GM12878 (cell line): ENCODE measurements at regions not wholly inside any gene's neighbourhood (a gene's known extent, or its start where the extent isn't known, plus 50 kb on each side); places are given as distances from the start of the nearest gene placed in this dataset.

Experiments
- ATAC-seq: fragments of 200-7000 bp; cut with Tn5 transposase; 3 replicates; pipeline ENCODE4 v1.9.1; 2020; ENCODE audit warnings: mild to moderate bottlenecking, moderate library complexity
- BruUV-seq: library from RNA; stranded (reverse); fragments of 400-500 nt; replicated peaks from 2 replicates; lab custom pipeline; 2021; lab: Mats Ljungman, UMichigan
- CTCF ChIA-PET: fragments of 300-600 bp; sonication (Branson Sonifier 250); formaldehyde crosslinking; extraction: SDS; loops from one replicate; lab custom pipeline; 2021; ENCODE audit warnings: inconsistent platforms; lab: Yijun Ruan, JAX
- POLR2A ChIA-PET: fragments of 350-600 bp; formaldehyde crosslinking; extraction: SDS; loops from one replicate; lab custom pipeline; 2021; ENCODE audit warnings: inconsistent platforms; lab: Charles Lee
- RAD21 ChIA-PET: fragments of 300-600 bp; sonication (Branson Sonifier 250); formaldehyde crosslinking; loops from one replicate; lab custom pipeline; 2023; ENCODE audit warnings: antibody characterized with exemption; ENCODE audit not compliant: unreplicated experiment; lab: Charles Lee
- SMC1A ChIA-PET: fragments of 300-600 bp; sonication (Branson Sonifier 250); formaldehyde crosslinking; loops from one replicate; lab custom pipeline; 2023; ENCODE audit not compliant: unreplicated experiment, uncharacterized antibody; lab: Charles Lee
- DNase-seq: peaks from one replicate; pipeline ENCODE4 v3.0.0-alpha.2; 2011; ENCODE audit warnings: low read depth, low spot score
- FAIRE-seq: peaks from 3 replicates; lab custom pipeline; 2011; peaks lifted over from hg19 to GRCh38; lab: Jason Lieb, UNC
- H2AFZ ChIP-seq: 2 replicates; pipeline ENCODE4 v1.6.0; 2011; ENCODE audit warnings: low read depth, low read length, control low read depth; ENCODE audit not compliant: control insufficient read depth
- H3K27ac ChIP-seq: 2 replicates; pipeline ENCODE4 v1.5.1; 2011; ENCODE audit warnings: control low read depth; ENCODE audit not compliant: control insufficient read depth, insufficient read depth
- H3K27me3 ChIP-seq, 2 experiments: replicated peaks in 1 of 2; 2 replicates each; pipeline versions ENCODE4 v1.6.0 to v1.6.1; 2011; ENCODE audit warnings: low read length in 1 of 2; ENCODE audit not compliant: control insufficient read depth in 2 of 2, insufficient read depth in 2 of 2
- H3K36me3 ChIP-seq, 2 experiments: 2 replicates each; pipeline ENCODE4 v1.5.1; 2011; ENCODE audit warnings: low read length in 1 of 2; ENCODE audit not compliant: control insufficient read depth in 2 of 2, insufficient read depth in 2 of 2
- H3K4me1 ChIP-seq: 2 replicates; pipeline ENCODE4 v1.6.1; 2011; ENCODE audit warnings: mild to moderate bottlenecking, low read length, moderate library complexity, mixed read lengths; ENCODE audit not compliant: control insufficient read depth, insufficient read depth
- H3K4me2 ChIP-seq: 2 replicates; pipeline ENCODE4 v1.6.0; 2011; ENCODE audit warnings: control low read depth; ENCODE audit not compliant: control insufficient read depth, insufficient read depth
- H3K4me3 ChIP-seq: fragments of 200-600 bp; sonication (generic); 2 replicates; pipeline ENCODE4 v1.5.1; 2016
- H3K79me2 ChIP-seq: 2 replicates; pipeline ENCODE4 v1.6.0; 2011; ENCODE audit warnings: low read length; ENCODE audit not compliant: control insufficient read depth, insufficient read depth
- H3K9ac ChIP-seq: 2 replicates; pipeline ENCODE4 v1.8.0; 2011; ENCODE audit warnings: low read length, control low read depth, mixed read lengths; ENCODE audit not compliant: control insufficient read depth, insufficient read depth
- H3K9me3 ChIP-seq: replicated peaks from 3 replicates; pipeline ENCODE4 v1.5.1; 2011; ENCODE audit warnings: mild to moderate bottlenecking, low read length; ENCODE audit not compliant: control insufficient read depth, insufficient read depth
- H4K20me1 ChIP-seq: 2 replicates; pipeline ENCODE4 v1.6.0; 2011; ENCODE audit not compliant: control insufficient read depth, insufficient read depth
- ATF3 ChIP-seq: IDR thresholded peaks from 2 replicates; pipeline ENCODE4 v1.6.1; 2011; ENCODE audit warnings: low read depth, mild to moderate bottlenecking, low read length, moderate library complexity, borderline replicate concordance; ENCODE audit errors: extremely low read depth
- BCL3 ChIP-seq: IDR thresholded peaks from 2 replicates; pipeline ENCODE4 v1.6.1; 2011; ENCODE audit warnings: borderline replicate concordance, low read depth, mild to moderate bottlenecking, moderate library complexity, low read length; ENCODE audit not compliant: insufficient read depth, poor library complexity, severe bottlenecking
- EGR1 ChIP-seq, 2 experiments: IDR thresholded peaks; 1 replicate in 1 of 2; 2 replicates in 1 of 2; pipeline ENCODE4 v1.6.1; 2011 to 2012; ENCODE audit warnings: low read depth in 2 of 2, low read length in 2 of 2, borderline replicate concordance in 1 of 2, mild to moderate bottlenecking in 1 of 2, moderate library complexity in 1 of 2
- IRF3 ChIP-seq: fragments of 450-650 bp; IDR thresholded peaks from 2 replicates; pipeline ENCODE4 v1.6.1; 2014; ENCODE audit warnings: mild to moderate bottlenecking
- KAT2A ChIP-seq: conservative IDR thresholded peaks from 2 replicates; pipeline ENCODE4 v1.6.1; 2011; ENCODE audit warnings: low read depth, low read length; ENCODE audit not compliant: control insufficient read depth
- MEF2A ChIP-seq: IDR thresholded peaks from 2 replicates; pipeline ENCODE4 v1.6.1; 2011; ENCODE audit warnings: low read depth, mild to moderate bottlenecking, low read length, moderate library complexity; ENCODE audit not compliant: insufficient read depth
- NFIC ChIP-seq: IDR thresholded peaks from 2 replicates; pipeline ENCODE4 v1.6.1; 2012; ENCODE audit warnings: low read depth, mild to moderate bottlenecking, inconsistent platforms, low read length, moderate library complexity
- NFXL1 ChIP-seq: fragments of 450-650 bp; IDR thresholded peaks from 2 replicates; pipeline ENCODE4 v1.6.1; 2017; ENCODE audit warnings: antibody characterized with exemption, mild to moderate bottlenecking, borderline replicate concordance
- NFYB ChIP-seq: IDR thresholded peaks from 2 replicates; pipeline ENCODE4 v1.6.1; 2011; ENCODE audit warnings: low read depth, mild to moderate bottlenecking, low read length, improper control_type of control experiment, moderate library complexity; ENCODE audit not compliant: insufficient read depth
- PAX5 ChIP-seq: IDR thresholded peaks from 2 replicates; pipeline ENCODE4 v1.6.1; 2011; ENCODE audit warnings: low read depth, low read length, borderline replicate concordance
- POU2F2 ChIP-seq: IDR thresholded peaks from 3 replicates; pipeline ENCODE4 v1.6.1; 2011; ENCODE audit warnings: low read depth, mild to moderate bottlenecking, low read length, borderline replicate concordance
- ZNF687 ChIP-seq: fragments of 450-650 bp; IDR thresholded peaks from 2 replicates; pipeline ENCODE4 v1.6.1; 2017; ENCODE audit warnings: mild to moderate bottlenecking, moderate library complexity
- in situ Hi-C: fragments of 300-500 bp; cut with MboI; formaldehyde crosslinking; loops from 9 replicates; pipeline ENCODE4 v1.14.3; 2018; ENCODE audit warnings: mixed read lengths
- intact Hi-C: fragments of 100-400 bp; cut with micrococcal nuclease; formaldehyde crosslinking; loops from one replicate; pipeline ENCODE4 v1.14.2; 2022; ENCODE audit not compliant: unreplicated experiment

GRCh38 chr10:109678857-109679256 lies 244.5 kb downstream of the XPNPEP1 start (continued):
- TF ChIP-seq ATF3 (no peak), POU2F2 (no peak), KAT2A (no peak), EGR1 (IDR thresholded peaks at IDR 0.05; ENCODE audit: borderline replicate concordance in 1 of 2, low read depth in 2 of 2, low read length in 2 of 2) (no peak), NFYB (no peak), MEF2A (no peak)

- ATAC-seq (no peak), DNase-seq (no peak), FAIRE-seq (no peak)
- SMC1A ChIA-PET, result no interaction called here
- no peaks in the 10 kb centered on the region for H3K4me1 ChIP-seq
- RAD21 ChIA-PET, result no interaction called here
- H3K36me3 ChIP-seq, result no peaks in the 10 kb centered on the region
- H3K9me3 ChIP-seq, result no peaks in the 10 kb centered on the region
- BruUV-seq, result no TSS peak
- no peaks in the 10 kb centered on the region for H3K79me2 ChIP-seq
- no peak overlapping the region for H3K9ac ChIP-seq
- no peaks in the 10 kb centered on the region for H3K27me3 ChIP-seq
- in situ Hi-C loops (no loop called here), intact Hi-C loops (no loop called here)
- CTCF ChIA-PET, result no interaction called here
- POLR2A ChIA-PET, result no interaction called here
- H4K20me1 ChIP-seq, result no peaks in the 10 kb centered on the region
- H3K27ac ChIP-seq, result no peak overlapping the region
- H3K4me3 ChIP-seq, result no peak overlapping the region
- H2AFZ ChIP-seq, result no peak overlapping the region
- H3K4me2 ChIP-seq, result no peak overlapping the region
- TF ChIP-seq IRF3, result no peak
- TF ChIP-seq NFXL1, result no peak
- TF ChIP-seq ZNF687, result no peak
- no peak for TF ChIP-seq NFIC
- TF ChIP-seq POU2F2, result no peak
- TF ChIP-seq PAX5, result no peak
- no peak for TF ChIP-seq BCL3
Observed at GRCh38 chr10:109676703-109677102, 246.6 kb downstream of the XPNPEP1 start.
